Activated naive CD8-positive, alpha-beta T cell treated with anti-CD3 and anti-CD28 coated beads for 36 hours (primary cell): ENCODE measurements at regions not wholly inside any gene's neighbourhood (a gene's known extent, or its start where the extent isn't known, plus 50 kb on each side); places are given as distances from the start of the nearest gene placed in this dataset.

Source experiments
- DNase-seq: peaks from one replicate; pipeline ENCODE4 v3.0.0; 2021
- H3K27ac Mint-ChIP-seq: one replicate; pipeline ENCODE4 v1.8.0; 2022; ENCODE audit warnings: mild to moderate bottlenecking, moderate library complexity, mixed read lengths
- H3K27me3 Mint-ChIP-seq: one replicate; pipeline ENCODE4 v1.8.0; 2022; ENCODE audit warnings: mild to moderate bottlenecking, mixed read lengths
- H3K36me3 Mint-ChIP-seq: one replicate; pipeline ENCODE4 v1.8.0; 2021; ENCODE audit warnings: mild to moderate bottlenecking, mixed read lengths
- H3K4me1 Mint-ChIP-seq: one replicate; pipeline ENCODE4 v1.8.0; 2021; ENCODE audit warnings: mixed read lengths
- H3K4me3 Mint-ChIP-seq: one replicate; pipeline ENCODE4 v1.8.0; 2022; ENCODE audit warnings: mild to moderate bottlenecking, moderate library complexity, mixed read lengths
- H3K9me3 Mint-ChIP-seq: one replicate; pipeline ENCODE4 v1.8.0; 2022; ENCODE audit warnings: mixed read lengths

GRCh38 chr11:28726432-28726831 lies 618.2 kb downstream of the METTL15 start:
- H3K27me3 Mint-ChIP-seq: no peaks in the 10 kb centered on the region
- H3K27ac Mint-ChIP-seq: no peak overlapping the region
- no peak overlapping the region for H3K4me3 Mint-ChIP-seq
- peaks cover 5% of the 10 kb centered on the region for H3K9me3 Mint-ChIP-seq
- DNase-seq: no peak
- no peaks in the 10 kb centered on the region for H3K36me3 Mint-ChIP-seq
- H3K4me1 Mint-ChIP-seq: no peaks in the 10 kb centered on the region

GRCh38 chr11:28715726-28716125 lies 607.5 kb downstream of the METTL15 start:
- Mint-ChIP-seq H3K4me3 (no peak overlapping the region), H3K36me3 (no peaks in the 10 kb centered on the region), H3K27ac (no peak overlapping the region), H3K4me1 (no peaks in the 10 kb centered on the region), H3K27me3 (no peaks in the 10 kb centered on the region), H3K9me3 (peaks cover 2% of the 10 kb centered on the region)
- no peak for DNase-seq

- no peaks in the 10 kb centered on the region for H3K27me3 Mint-ChIP-seq
- H3K27ac Mint-ChIP-seq: no peak overlapping the region
- DNase-seq: no peak
- H3K9me3 Mint-ChIP-seq: peaks cover 2% of the 10 kb centered on the region
- H3K4me1 Mint-ChIP-seq: no peaks in the 10 kb centered on the region
- H3K36me3 Mint-ChIP-seq: no peaks in the 10 kb centered on the region
- no peak overlapping the region for H3K4me3 Mint-ChIP-seq
Measured at GRCh38 chr11:28713850-28714249, 605.7 kb downstream of the METTL15 start.

GRCh38 chr11:28708075-28708474 lies 599.9 kb downstream of the METTL15 start:
- H3K9me3 Mint-ChIP-seq: peaks cover 3% of the 10 kb centered on the region
- no peak overlapping the region for H3K4me3 Mint-ChIP-seq
- H3K4me1 Mint-ChIP-seq: no peaks in the 10 kb centered on the region
- no peak overlapping the region for H3K27ac Mint-ChIP-seq
- peaks cover 6% of the 10 kb centered on the region for H3K27me3 Mint-ChIP-seq
- H3K36me3 Mint-ChIP-seq: no peaks in the 10 kb centered on the region
- no peak for DNase-seq

- DNase-seq: no peak
- Mint-ChIP-seq H3K27ac (no peak overlapping the region), H3K9me3 (peaks cover 2% of the 10 kb centered on the region), H3K27me3 (peaks cover 6% of the 10 kb centered on the region), H3K4me3 (no peak overlapping the region), H3K4me1 (no peaks in the 10 kb centered on the region), H3K36me3 (no peaks in the 10 kb centered on the region)
Measured at GRCh38 chr11:28704801-28705200, 596.6 kb downstream of the METTL15 start.

- Mint-ChIP-seq H3K36me3 (no peaks in the 10 kb centered on the region), H3K4me3 (no peak overlapping the region), H3K27ac (no peak overlapping the region)
Measured at GRCh38 chr11:28703371-28703770, 595.2 kb downstream of the METTL15 start.

GRCh38 chr11:28702871-28703270 lies 594.7 kb downstream of the METTL15 start:
- peaks cover 6% of the 10 kb centered on the region for H3K27me3 Mint-ChIP-seq
- no peaks in the 10 kb centered on the region for H3K36me3 Mint-ChIP-seq
- DNase-seq: no peak
- no peak overlapping the region for H3K27ac Mint-ChIP-seq
- H3K4me1 Mint-ChIP-seq: no peaks in the 10 kb centered on the region
- peaks cover 3% of the 10 kb centered on the region for H3K9me3 Mint-ChIP-seq
- no peak overlapping the region for H3K4me3 Mint-ChIP-seq

More at GRCh38 chr11:28703371-28703770, 595.2 kb downstream of the METTL15 start:
- DNase-seq: no peak
- Mint-ChIP-seq H3K9me3 (peaks cover 3% of the 10 kb centered on the region), H3K4me1 (no peaks in the 10 kb centered on the region), H3K27me3 (peaks cover 6% of the 10 kb centered on the region)

GRCh38 chr11:28702450-28702790 lies 594.2 kb downstream of the METTL15 start:
- Mint-ChIP-seq H3K4me1 (no peaks in the 10 kb centered on the region), H3K4me3 (no peak overlapping the region), H3K9me3 (peaks cover 3% of the 10 kb centered on the region), H3K27me3 (peaks cover 6% of the 10 kb centered on the region), H3K36me3 (no peaks in the 10 kb centered on the region), H3K27ac (no peak overlapping the region)
- no peak for DNase-seq

GRCh38 chr11:28701760-28702449 lies 593.7 kb downstream of the METTL15 start:
- no peak overlapping the region for H3K27ac Mint-ChIP-seq
- no peaks in the 10 kb centered on the region for H3K36me3 Mint-ChIP-seq
- no peak for DNase-seq
- H3K4me1 Mint-ChIP-seq: no peaks in the 10 kb centered on the region
- peaks cover 6% of the 10 kb centered on the region for H3K27me3 Mint-ChIP-seq
- no peak overlapping the region for H3K4me3 Mint-ChIP-seq
- peaks cover 3% of the 10 kb centered on the region for H3K9me3 Mint-ChIP-seq

- Mint-ChIP-seq H3K27ac (no peak overlapping the region), H3K9me3 (peaks cover 3% of the 10 kb centered on the region), H3K27me3 (peaks cover 6% of the 10 kb centered on the region), H3K36me3 (no peaks in the 10 kb centered on the region), H3K4me3 (no peak overlapping the region), H3K4me1 (no peaks in the 10 kb centered on the region)
- DNase-seq: no peak
Measured at GRCh38 chr11:28699701-28700100, 591.5 kb downstream of the METTL15 start.

- peaks cover 2% of the 10 kb centered on the region for H3K9me3 Mint-ChIP-seq
- H3K27me3 Mint-ChIP-seq: no peaks in the 10 kb centered on the region
- no peak overlapping the region for H3K27ac Mint-ChIP-seq
- no peaks in the 10 kb centered on the region for H3K4me1 Mint-ChIP-seq
- H3K4me3 Mint-ChIP-seq: no peak overlapping the region
- peak; percentile 2 for DNase-seq
- no peaks in the 10 kb centered on the region for H3K36me3 Mint-ChIP-seq
Measured at GRCh38 chr11:28697920-28698827, 590.0 kb downstream of the METTL15 start.

- Mint-ChIP-seq H3K4me1 (no peaks in the 10 kb centered on the region), H3K4me3 (no peak overlapping the region)
Measured at GRCh38 chr11:28696591-28696990, 588.4 kb downstream of the METTL15 start.

GRCh38 chr11:28690746-28691145 lies 582.6 kb downstream of the METTL15 start:
- Mint-ChIP-seq H3K27me3 (no peaks in the 10 kb centered on the region), H3K36me3 (no peaks in the 10 kb centered on the region), H3K4me1 (no peaks in the 10 kb centered on the region), H3K4me3 (no peak overlapping the region), H3K27ac (no peak overlapping the region), H3K9me3 (no peaks in the 10 kb centered on the region)
- no peak for DNase-seq

More at GRCh38 chr11:28696591-28696990, 588.4 kb downstream of the METTL15 start:
- Mint-ChIP-seq H3K27ac (no peak overlapping the region), H3K9me3 (peaks cover 2% of the 10 kb centered on the region), H3K27me3 (no peaks in the 10 kb centered on the region), H3K36me3 (no peaks in the 10 kb centered on the region)
- no peak for DNase-seq

- Mint-ChIP-seq H3K4me1 (no peaks in the 10 kb centered on the region), H3K36me3 (no peaks in the 10 kb centered on the region), H3K27ac (no peak overlapping the region), H3K9me3 (no peaks in the 10 kb centered on the region), H3K27me3 (no peaks in the 10 kb centered on the region), H3K4me3 (no peak overlapping the region)
- DNase-seq: no peak
Measured at GRCh38 chr11:28684011-28684586, 575.9 kb downstream of the METTL15 start.

- no peaks in the 10 kb centered on the region for H3K4me1 Mint-ChIP-seq
Measured at GRCh38 chr11:28679795-28680468, 571.7 kb downstream of the METTL15 start.

More at GRCh38 chr11:28679795-28680468, 571.7 kb downstream of the METTL15 start:
- Mint-ChIP-seq H3K36me3 (no peaks in the 10 kb centered on the region), H3K4me3 (no peak overlapping the region), H3K9me3 (no peaks in the 10 kb centered on the region), H3K27me3 (no peaks in the 10 kb centered on the region), H3K27ac (no peak overlapping the region)
- DNase-seq: no peak
